Stimulated activated CD4-positive, alpha-beta T cell treated with anti-CD3 and anti-CD28 coated beads, Interleukin-15, amount 100 ng/mL, for 24 hours (primary cell): ENCODE measurements at regions not wholly inside any gene's neighbourhood (a gene's known extent, or its start where the extent isn't known, plus 50 kb on each side); places are given as distances from the start of the nearest gene placed in this dataset.

Source experiments
- DNase-seq: peaks from one replicate; pipeline ENCODE4 v3.0.0-alpha.2; 2020

- no peak for DNase-seq
These were observed 433.5 kb upstream of the POU3F3 start for GRCh38 chr2:104420420-104420819.

- DNase-seq, result no peak
These were observed 433.0 kb upstream of the POU3F3 start for GRCh38 chr2:104420953-104421352.

- DNase-seq, result no peak
These were observed 427.9 kb upstream of the POU3F3 start for GRCh38 chr2:104425850-104426595.

GRCh38 chr2:104428155-104428554 is 425.8 kb upstream of the POU3F3 start:
- no peak for DNase-seq

- no peak for DNase-seq
These were observed 424.1 kb upstream of the POU3F3 start for GRCh38 chr2:104429639-104430358.

GRCh38 chr2:104430359-104430740 is 423.6 kb upstream of the POU3F3 start:
- DNase-seq, result no peak

- DNase-seq, result no peak
These were observed 423.1 kb upstream of the POU3F3 start for GRCh38 chr2:104430852-104431251.

GRCh38 chr2:104431701-104432121 is 422.2 kb upstream of the POU3F3 start:
- no peak for DNase-seq

- DNase-seq, result no peak
These were observed 421.5 kb upstream of the POU3F3 start for GRCh38 chr2:104432401-104432800.

- DNase-seq, result no peak
These were observed 420.9 kb upstream of the POU3F3 start for GRCh38 chr2:104432991-104433390.

GRCh38 chr2:104433657-104434056 is 420.3 kb upstream of the POU3F3 start:
- DNase-seq, result no peak

GRCh38 chr2:104434318-104434792 is 419.6 kb upstream of the POU3F3 start:
- peak; percentile 19 for DNase-seq

- DNase-seq, result no peak
These were observed 418.9 kb upstream of the POU3F3 start for GRCh38 chr2:104434966-104435365.

- no peak for DNase-seq
These were observed 415.4 kb upstream of the POU3F3 start for GRCh38 chr2:104438481-104438880.

- DNase-seq, result peak; percentile 11
These were observed 410.8 kb upstream of the POU3F3 start for GRCh38 chr2:104443145-104443544.

GRCh38 chr2:104444392-104444791 is 409.5 kb upstream of the POU3F3 start:
- no peak for DNase-seq

- no peak for DNase-seq
These were observed 409.0 kb upstream of the POU3F3 start for GRCh38 chr2:104444889-104445288.

GRCh38 chr2:104447831-104448434 is 406.0 kb upstream of the POU3F3 start:
- DNase-seq, result no peak

- DNase-seq, result no peak
These were observed 405.1 kb upstream of the POU3F3 start for GRCh38 chr2:104448661-104449440.

- no peak for DNase-seq
These were observed 401.4 kb upstream of the POU3F3 start for GRCh38 chr2:104452558-104452957.

GRCh38 chr2:104462731-104463130 is 391.2 kb upstream of the POU3F3 start:
- DNase-seq, result no peak

- DNase-seq, result no peak
These were observed 387.9 kb upstream of the POU3F3 start for GRCh38 chr2:104465981-104466380.

- DNase-seq, result no peak
These were observed 385.1 kb upstream of the POU3F3 start for GRCh38 chr2:104468846-104469245.
